CD4-positive, alpha-beta T cell (primary cell): ENCODE measurements at regions not wholly inside any gene's neighbourhood (a gene's known extent, or its start where the extent isn't known, plus 50 kb on each side); places are given as distances from the start of the nearest gene placed in this dataset.

Experiments
- ATAC-seq: fragments of 200-7000 bp; cut with Tn5 transposase; one replicate; pipeline ENCODE4 v1.10.0; 2022; ENCODE audit warnings: mild to moderate bottlenecking; ENCODE audit not compliant: poor library complexity
- CTCF ChIA-PET: fragments of 350-600 bp; sonication (Branson Sonifier 250); formaldehyde crosslinking; loops from one replicate; lab custom pipeline; 2021; ENCODE audit warnings: antibody characterized with exemption, inconsistent platforms; lab: Charles Lee
- POLR2A ChIA-PET: fragments of 350-600 bp; sonication (Branson Sonifier 250); formaldehyde crosslinking; loops from one replicate; lab custom pipeline; 2021; ENCODE audit warnings: antibody characterized with exemption, inconsistent platforms; lab: Charles Lee
- DNase-seq, 14 experiments: peaks; one replicate each; pipeline ENCODE4 v3.0.0-alpha.2; 2013 to 2020; ENCODE audit warnings: mixed read lengths in 2 of 14
- H3K27ac ChIP-seq, 2 donors: one replicate each; pipeline versions ENCODE4 v1.5.1 to v1.7.0; 2013; ENCODE audit warnings: low read length in 2 of 2, low read depth in 1 of 2, mild to moderate bottlenecking in 1 of 2
- H3K27me3 ChIP-seq, 2 experiments: 1 replicate in 1 of 2; 2 replicates in 1 of 2; pipeline versions ENCODE4 v1.6.1 to v1.7.0; 2013; ENCODE audit warnings: low read length in 2 of 2, control low read depth in 1 of 2, mild to moderate bottlenecking in 1 of 2, moderate library complexity in 1 of 2; ENCODE audit not compliant: insufficient read depth in 2 of 2, control insufficient read depth in 1 of 2
- H3K36me3 ChIP-seq: one replicate; pipeline ENCODE4 v1.6.1; 2013; ENCODE audit warnings: low read length, control low read depth; ENCODE audit not compliant: insufficient read depth
- H3K4me1 ChIP-seq: one replicate; pipeline ENCODE4 v1.6.1; 2013; ENCODE audit warnings: low read length, control low read depth; ENCODE audit not compliant: insufficient read depth
- H3K4me3 ChIP-seq: one replicate; pipeline ENCODE4 v1.5.1; 2013; ENCODE audit warnings: mild to moderate bottlenecking, low read length, moderate library complexity
- H3K9me3 ChIP-seq, 2 experiments: 1 replicate in 1 of 2; 2 replicates in 1 of 2; pipeline versions ENCODE4 v1.6.1 to v1.7.0; 2013; ENCODE audit warnings: low read length in 2 of 2, mild to moderate bottlenecking in 2 of 2, control low read depth in 1 of 2, moderate library complexity in 1 of 2; ENCODE audit not compliant: control insufficient read depth in 1 of 2, insufficient read depth in 1 of 2
- H3K27ac Mint-ChIP-seq: one replicate; pipeline ENCODE4 v1.8.0; 2020; ENCODE audit warnings: mixed read lengths
- H3K27me3 Mint-ChIP-seq: one replicate; pipeline ENCODE4 v1.8.0; 2021; ENCODE audit warnings: mixed read lengths
- H3K36me3 Mint-ChIP-seq: one replicate; pipeline ENCODE4 v1.8.0; 2021; ENCODE audit warnings: low read depth, mixed read lengths
- H3K4me1 Mint-ChIP-seq: one replicate; pipeline ENCODE4 v1.8.0; 2021; ENCODE audit warnings: low read depth, mixed read lengths
- H3K4me3 Mint-ChIP-seq: one replicate; pipeline ENCODE4 v1.8.0; 2020; ENCODE audit warnings: mild to moderate bottlenecking, mixed read lengths
- H3K9me3 Mint-ChIP-seq: one replicate; pipeline ENCODE4 v1.8.0; 2020; ENCODE audit warnings: mixed read lengths
- intact Hi-C, 2 experiments: fragments of 100-400 bp; cut with DNase I in 1 of 2; cut with micrococcal nuclease in 1 of 2; formaldehyde crosslinking; loops; one replicate each; pipeline versions ENCODE4 v1.15.1 to v1.9.0; 2023 to 2025; cut with DNase I, micrococcal nuclease
- TF ChIP-seq, protein P1 (sequence below): fragments of 200-600 bp; IDR thresholded peaks from one replicate; pipeline ENCODE4 v1.8.0; 2022; ENCODE audit warnings: antibody characterized with exemption, mild to moderate bottlenecking

DNA sequence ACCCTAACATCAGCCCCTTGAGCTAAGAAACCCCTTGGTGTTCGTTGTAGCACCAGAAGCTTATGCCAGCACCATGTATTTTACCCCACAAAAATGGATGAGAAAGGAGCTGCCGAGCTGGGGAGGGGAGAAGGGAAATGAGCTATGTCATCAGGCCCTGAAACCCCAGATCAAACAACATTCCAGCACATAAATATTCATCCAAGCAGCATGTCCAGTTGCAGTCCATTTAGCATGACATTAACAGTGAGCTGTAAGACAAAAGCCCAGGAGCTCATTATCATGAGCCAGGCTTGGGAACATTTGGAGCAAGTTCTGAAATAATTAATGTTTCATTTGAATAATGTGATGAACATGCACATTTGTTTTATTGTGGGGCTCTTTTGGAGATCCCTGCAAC is 630.1 kb upstream of the TMEM132C start:
- no peaks in the 10 kb centered on the region for H3K9me3 Mint-ChIP-seq
- no peaks in the 10 kb centered on the region for H3K36me3 Mint-ChIP-seq
- POLR2A ChIA-PET = no interaction called here
- Histone ChIP-seq H3K27ac (no peak overlapping the region), H3K4me1 (no peaks in the 10 kb centered on the region), H3K4me3 (no peak overlapping the region), H3K9me3 (peaks cover 0 to 5% of the 10 kb centered on the region in 2 experiments), H3K36me3 (no peaks in the 10 kb centered on the region), H3K27me3 (no peaks in the 10 kb centered on the region)
- intact Hi-C loops = no loop called here
- no peak overlapping the region for H3K27ac Mint-ChIP-seq
- CTCF ChIA-PET = no interaction called here
- H3K27me3 Mint-ChIP-seq = no peaks in the 10 kb centered on the region
- no peak overlapping the region for H3K4me3 Mint-ChIP-seq
- ATAC-seq (no peak), DNase-seq (no peak)
- H3K4me1 Mint-ChIP-seq = no peaks in the 10 kb centered on the region
- TF ChIP-seq, protein P1, sequence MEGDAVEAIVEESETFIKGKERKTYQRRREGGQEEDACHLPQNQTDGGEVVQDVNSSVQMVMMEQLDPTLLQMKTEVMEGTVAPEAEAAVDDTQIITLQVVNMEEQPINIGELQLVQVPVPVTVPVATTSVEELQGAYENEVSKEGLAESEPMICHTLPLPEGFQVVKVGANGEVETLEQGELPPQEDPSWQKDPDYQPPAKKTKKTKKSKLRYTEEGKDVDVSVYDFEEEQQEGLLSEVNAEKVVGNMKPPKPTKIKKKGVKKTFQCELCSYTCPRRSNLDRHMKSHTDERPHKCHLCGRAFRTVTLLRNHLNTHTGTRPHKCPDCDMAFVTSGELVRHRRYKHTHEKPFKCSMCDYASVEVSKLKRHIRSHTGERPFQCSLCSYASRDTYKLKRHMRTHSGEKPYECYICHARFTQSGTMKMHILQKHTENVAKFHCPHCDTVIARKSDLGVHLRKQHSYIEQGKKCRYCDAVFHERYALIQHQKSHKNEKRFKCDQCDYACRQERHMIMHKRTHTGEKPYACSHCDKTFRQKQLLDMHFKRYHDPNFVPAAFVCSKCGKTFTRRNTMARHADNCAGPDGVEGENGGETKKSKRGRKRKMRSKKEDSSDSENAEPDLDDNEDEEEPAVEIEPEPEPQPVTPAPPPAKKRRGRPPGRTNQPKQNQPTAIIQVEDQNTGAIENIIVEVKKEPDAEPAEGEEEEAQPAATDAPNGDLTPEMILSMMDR = no peak

- no peak overlapping the region for H3K27ac Mint-ChIP-seq
- Histone ChIP-seq H3K27me3 (no peaks in the 10 kb centered on the region), H3K36me3 (no peaks in the 10 kb centered on the region), H3K4me1 (no peaks in the 10 kb centered on the region), H3K9me3 (no peaks in the 10 kb centered on the region), H3K27ac (no peak overlapping the region), H3K4me3 (no peak overlapping the region)
- ATAC-seq (no peak), DNase-seq (no peak)
- no peaks in the 10 kb centered on the region for H3K27me3 Mint-ChIP-seq
- intact Hi-C loops = no loop called here
- no peaks in the 10 kb centered on the region for H3K4me1 Mint-ChIP-seq
- H3K4me3 Mint-ChIP-seq = no peak overlapping the region
- POLR2A ChIA-PET = interaction anchor here (0.7 kb wide), 1 partner anchor 12 kb away, joined by 3 read pairs; no protein-coding TSS in a partner anchor
- no peaks in the 10 kb centered on the region for H3K9me3 Mint-ChIP-seq
- CTCF ChIA-PET = no interaction called here
- TF ChIP-seq, protein P1 = no peak
- no peaks in the 10 kb centered on the region for H3K36me3 Mint-ChIP-seq
Observed at GRCh38 chr12:127640181-127640886, 626.6 kb upstream of the TMEM132C start.

DNA sequence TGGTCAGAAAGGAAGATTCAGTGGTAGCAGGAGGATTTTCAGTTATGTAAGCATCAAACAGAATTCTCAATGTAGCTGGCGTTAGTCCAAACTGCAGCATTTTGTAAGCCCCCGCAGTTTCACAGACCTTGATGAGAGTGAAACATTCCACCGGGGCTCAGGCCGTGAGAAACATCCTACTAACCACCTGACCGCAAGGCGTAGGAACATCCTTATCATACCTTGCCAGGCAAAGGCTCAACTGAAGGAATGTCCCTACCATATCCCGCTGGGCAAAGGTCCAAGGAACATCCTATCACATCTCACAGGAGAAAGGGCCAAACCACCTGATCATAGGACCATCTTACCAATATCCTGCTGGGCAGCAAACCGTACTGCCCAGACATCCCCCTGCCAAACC is 624.8 kb upstream of the TMEM132C start:
- ATAC-seq (no peak), DNase-seq (no peak)
- H3K27me3 ChIP-seq = no peaks in the 10 kb centered on the region
- ChIA-PET POLR2A (no interaction called here), CTCF (no interaction called here)
- Mint-ChIP-seq H3K9me3 (no peaks in the 10 kb centered on the region), H3K4me3 (no peak overlapping the region), H3K36me3 (no peaks in the 10 kb centered on the region), H3K4me1 (no peaks in the 10 kb centered on the region), H3K27ac (no peak overlapping the region), H3K27me3 (no peaks in the 10 kb centered on the region)
- no peaks in the 10 kb centered on the region for H3K4me1 ChIP-seq
- H3K27ac ChIP-seq = no peak overlapping the region
- no peaks in the 10 kb centered on the region for H3K36me3 ChIP-seq
- intact Hi-C loops = no loop called here
- H3K4me3 ChIP-seq = no peak overlapping the region
- H3K9me3 ChIP-seq = no peaks in the 10 kb centered on the region
- TF ChIP-seq, protein P1 = no peak
